ENCODE measurements at regions not wholly inside any gene's neighbourhood (a gene's known extent, or its start where the extent isn't known, plus 50 kb on each side); places are given as distances from the start of the nearest gene placed in this dataset.

- peak overlapping the region; percentile 82 for H3K56ac ChIP-seq (ENCODE audit: low read length)
- H3K79me1 ChIP-seq (ENCODE audit: low read length) = no peaks in the 10 kb centered on the region
- no peaks in the 10 kb centered on the region for H3K79me2 ChIP-seq (ENCODE audit: control insufficient read depth, insufficient read depth, low read length)
- H3K27ac ChIP-seq (ENCODE audit: low read depth, low read length) = no peak overlapping the region
- no peaks in the 10 kb centered on the region for H3K36me3 ChIP-seq (ENCODE audit: control insufficient read depth, insufficient read depth, low read length)
- peak overlapping the region; percentile 9 for H3K9ac ChIP-seq (ENCODE audit: low read length)
- no peak overlapping the region for H3K18ac ChIP-seq (ENCODE audit: low read length)
- peaks cover 17% of the 10 kb centered on the region for H3K4me1 ChIP-seq (ENCODE audit: control insufficient read depth, low read depth, low read length)
- H2BK15ac ChIP-seq (replicated peaks; ENCODE audit: low read depth) = no peak overlapping the region
- H4K5ac ChIP-seq (ENCODE audit: low read length) = no peak overlapping the region
- peak overlapping the region; percentile 24 for H2AK5ac ChIP-seq (ENCODE audit: low read length)
- no peak overlapping the region for H3K4ac ChIP-seq (ENCODE audit: low read depth, low read length)
- H3K27me3 ChIP-seq (ENCODE audit: insufficient read depth, low read length, poor library complexity) = no peaks in the 10 kb centered on the region
- H3K4me3 ChIP-seq (ENCODE audit: low read length) = no peak overlapping the region
- H3K23ac ChIP-seq (ENCODE audit: low read length) = no peak overlapping the region
- peak; percentile 63 for DNase-seq
- no peak overlapping the region for H2BK120ac ChIP-seq (ENCODE audit: low read depth, low read length)
- H2BK5ac ChIP-seq (ENCODE audit: low read length) = peak overlapping the region; percentile 96
- no peak overlapping the region for H4K8ac ChIP-seq (ENCODE audit: low read depth, low read length)
- H3K4me2 ChIP-seq (ENCODE audit: low read length) = no peak overlapping the region
- WGBS (ENCODE audit: extremely low coverage, insufficient coverage, low lambda C conversion rate) = no CpG with 5 or more reads among the region's 8 CpGs
These were observed 425.8 kb upstream of the CELF2 start for GRCh38 chr10:10591715-10592341.

GRCh38 chr10:10596256-10596655 is 421.4 kb upstream of the CELF2 start:
- H3K27ac ChIP-seq (ENCODE audit: low read depth, low read length) = no peak overlapping the region
- no peaks in the 10 kb centered on the region for H3K27me3 ChIP-seq (ENCODE audit: insufficient read depth, low read length, poor library complexity)
- H3K23ac ChIP-seq (ENCODE audit: low read length) = no peak overlapping the region
- H3K4ac ChIP-seq (ENCODE audit: low read depth, low read length) = no peak overlapping the region
- no peak overlapping the region for H3K56ac ChIP-seq (ENCODE audit: low read length)
- H3K36me3 ChIP-seq (ENCODE audit: control insufficient read depth, insufficient read depth, low read length) = no peaks in the 10 kb centered on the region
- no peak overlapping the region for H2BK5ac ChIP-seq (ENCODE audit: low read length)
- H4K8ac ChIP-seq (ENCODE audit: low read depth, low read length) = no peak overlapping the region
- no peak overlapping the region for H3K18ac ChIP-seq (ENCODE audit: low read length)
- no peak overlapping the region for H3K4me2 ChIP-seq (ENCODE audit: low read length)
- H3K79me1 ChIP-seq (ENCODE audit: low read length) = no peaks in the 10 kb centered on the region
- no peak overlapping the region for H2BK120ac ChIP-seq (ENCODE audit: low read depth, low read length)
- no peak overlapping the region for H3K9ac ChIP-seq (ENCODE audit: low read length)
- no peak overlapping the region for H2BK15ac ChIP-seq (replicated peaks; ENCODE audit: low read depth)
- H3K4me1 ChIP-seq (ENCODE audit: control insufficient read depth, low read depth, low read length) = peaks cover 12% of the 10 kb centered on the region
- no peak overlapping the region for H4K5ac ChIP-seq (ENCODE audit: low read length)
- no peak for DNase-seq
- no CpG with 5 or more reads among the region's 2 CpGs for WGBS (ENCODE audit: extremely low coverage, insufficient coverage, low lambda C conversion rate)
- H3K79me2 ChIP-seq (ENCODE audit: control insufficient read depth, insufficient read depth, low read length) = no peaks in the 10 kb centered on the region
- H3K4me3 ChIP-seq (ENCODE audit: low read length) = no peak overlapping the region
- H2AK5ac ChIP-seq (ENCODE audit: low read length) = no peak overlapping the region

- Histone ChIP-seq H3K9ac (ENCODE audit: low read length) (no peak overlapping the region), H3K79me2 (ENCODE audit: control insufficient read depth, insufficient read depth, low read length) (no peaks in the 10 kb centered on the region), H3K27ac (ENCODE audit: low read depth, low read length) (no peak overlapping the region), H3K4ac (ENCODE audit: low read depth, low read length) (no peak overlapping the region), H3K4me3 (ENCODE audit: low read length) (no peak overlapping the region), H3K56ac (ENCODE audit: low read length) (no peak overlapping the region), H2BK15ac (replicated peaks; ENCODE audit: low read depth) (no peak overlapping the region), H4K5ac (ENCODE audit: low read length) (no peak overlapping the region), H3K18ac (ENCODE audit: low read length) (no peak overlapping the region), H4K8ac (ENCODE audit: low read depth, low read length) (no peak overlapping the region), H3K4me1 (ENCODE audit: control insufficient read depth, low read depth, low read length) (peaks cover under 1% of the 10 kb centered on the region), H3K23ac (ENCODE audit: low read length) (no peak overlapping the region), H3K4me2 (ENCODE audit: low read length) (no peak overlapping the region), H2BK5ac (ENCODE audit: low read length) (no peak overlapping the region), H2AK5ac (ENCODE audit: low read length) (no peak overlapping the region), H3K27me3 (ENCODE audit: insufficient read depth, low read length, poor library complexity) (no peaks in the 10 kb centered on the region), H2BK120ac (ENCODE audit: low read depth, low read length) (no peak overlapping the region), H3K36me3 (ENCODE audit: control insufficient read depth, insufficient read depth, low read length) (no peaks in the 10 kb centered on the region), H3K79me1 (ENCODE audit: low read length) (no peaks in the 10 kb centered on the region)
- no CpG with 5 or more reads among the region's 5 CpGs for WGBS (ENCODE audit: extremely low coverage, insufficient coverage, low lambda C conversion rate)
- no peak for DNase-seq
These were observed 419.4 kb upstream of the CELF2 start for GRCh38 chr10:10598297-10598696.

- Histone ChIP-seq H3K4me3 (ENCODE audit: low read length) (no peak overlapping the region), H4K8ac (ENCODE audit: low read depth, low read length) (no peak overlapping the region), H3K27me3 (ENCODE audit: insufficient read depth, low read length, poor library complexity) (no peaks in the 10 kb centered on the region), H3K4ac (ENCODE audit: low read depth, low read length) (no peak overlapping the region), H3K18ac (ENCODE audit: low read length) (no peak overlapping the region), H3K79me1 (ENCODE audit: low read length) (no peaks in the 10 kb centered on the region), H3K79me2 (ENCODE audit: control insufficient read depth, insufficient read depth, low read length) (no peaks in the 10 kb centered on the region), H3K4me1 (ENCODE audit: control insufficient read depth, low read depth, low read length) (no peaks in the 10 kb centered on the region), H2BK15ac (replicated peaks; ENCODE audit: low read depth) (no peak overlapping the region), H2AK5ac (ENCODE audit: low read length) (no peak overlapping the region), H3K56ac (ENCODE audit: low read length) (no peak overlapping the region), H4K5ac (ENCODE audit: low read length) (no peak overlapping the region), H3K27ac (ENCODE audit: low read depth, low read length) (no peak overlapping the region), H2BK5ac (ENCODE audit: low read length) (no peak overlapping the region), H3K23ac (ENCODE audit: low read length) (no peak overlapping the region), H2BK120ac (ENCODE audit: low read depth, low read length) (no peak overlapping the region), H3K36me3 (ENCODE audit: control insufficient read depth, insufficient read depth, low read length) (no peaks in the 10 kb centered on the region), H3K4me2 (ENCODE audit: low read length) (no peak overlapping the region), H3K9ac (ENCODE audit: low read length) (no peak overlapping the region)
- no CpG with 5 or more reads among the region's 5 CpGs for WGBS (ENCODE audit: extremely low coverage, insufficient coverage, low lambda C conversion rate)
- no peak for DNase-seq
These were observed 417.7 kb upstream of the CELF2 start for GRCh38 chr10:10600004-10600403.

GRCh38 chr10:10605551-10606081 is 412.1 kb upstream of the CELF2 start:
- Histone ChIP-seq H3K23ac (ENCODE audit: low read length) (no peak overlapping the region), H3K36me3 (ENCODE audit: control insufficient read depth, insufficient read depth, low read length) (no peaks in the 10 kb centered on the region), H3K4me3 (ENCODE audit: low read length) (no peak overlapping the region), H3K4me1 (ENCODE audit: control insufficient read depth, low read depth, low read length) (no peaks in the 10 kb centered on the region), H2BK120ac (ENCODE audit: low read depth, low read length) (no peak overlapping the region), H3K27me3 (ENCODE audit: insufficient read depth, low read length, poor library complexity) (no peaks in the 10 kb centered on the region), H3K18ac (ENCODE audit: low read length) (no peak overlapping the region), H3K79me2 (ENCODE audit: control insufficient read depth, insufficient read depth, low read length) (no peaks in the 10 kb centered on the region), H3K79me1 (ENCODE audit: low read length) (no peaks in the 10 kb centered on the region), H2BK5ac (ENCODE audit: low read length) (no peak overlapping the region), H3K4me2 (ENCODE audit: low read length) (no peak overlapping the region), H2BK15ac (replicated peaks; ENCODE audit: low read depth) (no peak overlapping the region), H3K56ac (ENCODE audit: low read length) (no peak overlapping the region), H4K5ac (ENCODE audit: low read length) (no peak overlapping the region), H3K9ac (ENCODE audit: low read length) (no peak overlapping the region), H4K8ac (ENCODE audit: low read depth, low read length) (no peak overlapping the region), H3K27ac (ENCODE audit: low read depth, low read length) (no peak overlapping the region), H2AK5ac (ENCODE audit: low read length) (no peak overlapping the region), H3K4ac (ENCODE audit: low read depth, low read length) (no peak overlapping the region)
- no peak for DNase-seq
- no CpG with 5 or more reads among the region's 9 CpGs for WGBS (ENCODE audit: extremely low coverage, insufficient coverage, low lambda C conversion rate)

All from mesendoderm (in vitro differentiated cells).